ENCODE measurements at regions not wholly inside any gene's neighbourhood (a gene's known extent, or its start where the extent isn't known, plus 50 kb on each side); places are given as distances from the start of the nearest gene placed in this dataset.

- TF ChIP-seq PAX5 (IDR thresholded peaks at IDR 0.05; ENCODE audit: insufficient read depth, low read length, severe bottlenecking): no peak
- no peak for TF ChIP-seq POLR2A (IDR thresholded peaks at IDR 0.05; ENCODE audit: low read depth, low read length)
- no peak for TF ChIP-seq POU2F2 (IDR thresholded peaks at IDR 0.05; ENCODE audit: low read depth, low read length)
- TF ChIP-seq POLR2AphosphoS5 (IDR thresholded peaks at IDR 0.05; ENCODE audit: low read depth, low read length): no peak
- TF ChIP-seq SPI1 (IDR thresholded peaks at IDR 0.05; ENCODE audit: low read depth, low read length): no peak
- TF ChIP-seq TAF1 (IDR thresholded peaks at IDR 0.05; ENCODE audit: low read depth, low read length): no peak
- DNase-seq (ENCODE audit: insufficient read length, low spot score) (no peak), FAIRE-seq (no peak)
These were observed 286.3 kb upstream of the ROBO2 start for GRCh38 chr3:76753599-76753998.

- DNase-seq (ENCODE audit: insufficient read length, low spot score) (no peak), FAIRE-seq (no peak)
- TF ChIP-seq SPI1 (IDR thresholded peaks at IDR 0.05; ENCODE audit: low read depth, low read length): no peak
- TF ChIP-seq POLR2AphosphoS5 (IDR thresholded peaks at IDR 0.05; ENCODE audit: low read depth, low read length): no peak
- no peak for TF ChIP-seq PAX5 (IDR thresholded peaks at IDR 0.05; ENCODE audit: insufficient read depth, low read length, severe bottlenecking)
- TF ChIP-seq TAF1 (IDR thresholded peaks at IDR 0.05; ENCODE audit: low read depth, low read length): no peak
- no peak for TF ChIP-seq POLR2A (IDR thresholded peaks at IDR 0.05; ENCODE audit: low read depth, low read length)
- TF ChIP-seq POU2F2 (IDR thresholded peaks at IDR 0.05; ENCODE audit: low read depth, low read length): no peak
These were observed 285.7 kb upstream of the ROBO2 start for GRCh38 chr3:76754247-76754646.

- DNase-seq (ENCODE audit: insufficient read length, low spot score) (no peak), FAIRE-seq (no peak)
- TF ChIP-seq POU2F2 (IDR thresholded peaks at IDR 0.05; ENCODE audit: low read depth, low read length) (no peak), POLR2A (IDR thresholded peaks at IDR 0.05; ENCODE audit: low read depth, low read length) (no peak), TAF1 (IDR thresholded peaks at IDR 0.05; ENCODE audit: low read depth, low read length) (no peak), PAX5 (IDR thresholded peaks at IDR 0.05; ENCODE audit: insufficient read depth, low read length, severe bottlenecking) (no peak), POLR2AphosphoS5 (IDR thresholded peaks at IDR 0.05; ENCODE audit: low read depth, low read length) (no peak), SPI1 (IDR thresholded peaks at IDR 0.05; ENCODE audit: low read depth, low read length) (no peak)
These were observed 283.3 kb upstream of the ROBO2 start for GRCh38 chr3:76756577-76756976.

GRCh38 chr3:76760336-76760735 is 279.6 kb upstream of the ROBO2 start:
- TF ChIP-seq POLR2AphosphoS5 (IDR thresholded peaks at IDR 0.05; ENCODE audit: low read depth, low read length) (no peak), POU2F2 (IDR thresholded peaks at IDR 0.05; ENCODE audit: low read depth, low read length) (no peak), PAX5 (IDR thresholded peaks at IDR 0.05; ENCODE audit: insufficient read depth, low read length, severe bottlenecking) (no peak), TAF1 (IDR thresholded peaks at IDR 0.05; ENCODE audit: low read depth, low read length) (no peak), POLR2A (IDR thresholded peaks at IDR 0.05; ENCODE audit: low read depth, low read length) (no peak), SPI1 (IDR thresholded peaks at IDR 0.05; ENCODE audit: low read depth, low read length) (no peak)
- FAIRE-seq: no peak
- no peak for DNase-seq (ENCODE audit: insufficient read length, low spot score)

- no peak for TF ChIP-seq SPI1 (IDR thresholded peaks at IDR 0.05; ENCODE audit: low read depth, low read length)
- no peak for TF ChIP-seq POLR2AphosphoS5 (IDR thresholded peaks at IDR 0.05; ENCODE audit: low read depth, low read length)
- no peak for TF ChIP-seq TAF1 (IDR thresholded peaks at IDR 0.05; ENCODE audit: low read depth, low read length)
- TF ChIP-seq POU2F2 (IDR thresholded peaks at IDR 0.05; ENCODE audit: low read depth, low read length): no peak
- no peak for DNase-seq (ENCODE audit: insufficient read length, low spot score)
- FAIRE-seq: no peak
These were observed 274.4 kb upstream of the ROBO2 start for GRCh38 chr3:76765511-76765910.

GRCh38 chr3:76768912-76769311 is 271.0 kb upstream of the ROBO2 start:
- DNase-seq (ENCODE audit: insufficient read length, low spot score) (no peak), FAIRE-seq (no peak)
- TF ChIP-seq POU2F2 (IDR thresholded peaks at IDR 0.05; ENCODE audit: low read depth, low read length) (no peak), POLR2A (IDR thresholded peaks at IDR 0.05; ENCODE audit: low read depth, low read length) (no peak), TAF1 (IDR thresholded peaks at IDR 0.05; ENCODE audit: low read depth, low read length) (no peak), POLR2AphosphoS5 (IDR thresholded peaks at IDR 0.05; ENCODE audit: low read depth, low read length) (no peak), PAX5 (IDR thresholded peaks at IDR 0.05; ENCODE audit: insufficient read depth, low read length, severe bottlenecking) (no peak), SPI1 (IDR thresholded peaks at IDR 0.05; ENCODE audit: low read depth, low read length) (no peak)

GRCh38 chr3:76776927-76777326 is 263.0 kb upstream of the ROBO2 start:
- no peak for TF ChIP-seq SPI1 (IDR thresholded peaks at IDR 0.05; ENCODE audit: low read depth, low read length)
- no peak for TF ChIP-seq POLR2A (IDR thresholded peaks at IDR 0.05; ENCODE audit: low read depth, low read length)
- no peak for TF ChIP-seq TAF1 (IDR thresholded peaks at IDR 0.05; ENCODE audit: low read depth, low read length)
- TF ChIP-seq POLR2AphosphoS5 (IDR thresholded peaks at IDR 0.05; ENCODE audit: low read depth, low read length): no peak
- TF ChIP-seq POU2F2 (IDR thresholded peaks at IDR 0.05; ENCODE audit: low read depth, low read length): no peak
- TF ChIP-seq PAX5 (IDR thresholded peaks at IDR 0.05; ENCODE audit: insufficient read depth, low read length, severe bottlenecking): no peak
- DNase-seq (ENCODE audit: insufficient read length, low spot score): no peak
- FAIRE-seq: no peak

GRCh38 chr3:76788206-76788605 is 251.7 kb upstream of the ROBO2 start:
- TF ChIP-seq SPI1 (IDR thresholded peaks at IDR 0.05; ENCODE audit: low read depth, low read length): no peak
- TF ChIP-seq POLR2A (IDR thresholded peaks at IDR 0.05; ENCODE audit: low read depth, low read length): no peak
- no peak for TF ChIP-seq TAF1 (IDR thresholded peaks at IDR 0.05; ENCODE audit: low read depth, low read length)
- TF ChIP-seq POLR2AphosphoS5 (IDR thresholded peaks at IDR 0.05; ENCODE audit: low read depth, low read length): no peak
- TF ChIP-seq POU2F2 (IDR thresholded peaks at IDR 0.05; ENCODE audit: low read depth, low read length): no peak
- TF ChIP-seq PAX5 (IDR thresholded peaks at IDR 0.05; ENCODE audit: insufficient read depth, low read length, severe bottlenecking): no peak
- DNase-seq (ENCODE audit: insufficient read length, low spot score): no peak
- no peak for FAIRE-seq

- DNase-seq (ENCODE audit: insufficient read length, low spot score): no peak
- no peak for FAIRE-seq
- TF ChIP-seq POLR2AphosphoS5 (IDR thresholded peaks at IDR 0.05; ENCODE audit: low read depth, low read length): no peak
- TF ChIP-seq POU2F2 (IDR thresholded peaks at IDR 0.05; ENCODE audit: low read depth, low read length): no peak
- TF ChIP-seq PAX5 (IDR thresholded peaks at IDR 0.05; ENCODE audit: insufficient read depth, low read length, severe bottlenecking): no peak
- no peak for TF ChIP-seq TAF1 (IDR thresholded peaks at IDR 0.05; ENCODE audit: low read depth, low read length)
- TF ChIP-seq SPI1 (IDR thresholded peaks at IDR 0.05; ENCODE audit: low read depth, low read length): no peak
- TF ChIP-seq POLR2A (IDR thresholded peaks at IDR 0.05; ENCODE audit: low read depth, low read length): no peak
These were observed 250.7 kb upstream of the ROBO2 start for GRCh38 chr3:76789237-76789636.

- FAIRE-seq: no peak
- TF ChIP-seq PAX5 (IDR thresholded peaks at IDR 0.05; ENCODE audit: insufficient read depth, low read length, severe bottlenecking) (no peak), SPI1 (IDR thresholded peaks at IDR 0.05; ENCODE audit: low read depth, low read length) (no peak), POU2F2 (IDR thresholded peaks at IDR 0.05; ENCODE audit: low read depth, low read length) (no peak), POLR2A (IDR thresholded peaks at IDR 0.05; ENCODE audit: low read depth, low read length) (no peak), POLR2AphosphoS5 (IDR thresholded peaks at IDR 0.05; ENCODE audit: low read depth, low read length) (no peak), TAF1 (IDR thresholded peaks at IDR 0.05; ENCODE audit: low read depth, low read length) (no peak)
- DNase-seq (ENCODE audit: insufficient read length, low spot score): no peak
These were observed 228.5 kb upstream of the ROBO2 start for GRCh38 chr3:76811418-76811817.
